MM.1S (cell line): ENCODE measurements at regions not wholly inside any gene's neighbourhood (a gene's known extent, or its start where the extent isn't known, plus 50 kb on each side); places are given as distances from the start of the nearest gene placed in this dataset.

Source experiments
- DNase-seq: peaks from one replicate; pipeline ENCODE4 v3.0.0-alpha.2; 2015
- H2AFZ ChIP-seq: fragments of 300-600 bp; sonication (generic); 2 replicates; pipeline ENCODE4 v1.6.0; 2016; ENCODE audit warnings: antibody characterized with exemption, low read length
- H3F3A ChIP-seq: fragments of 300-600 bp; sonication (generic); 2 replicates; pipeline ENCODE4 v1.6.1; 2016; ENCODE audit warnings: mild to moderate bottlenecking, antibody characterized with exemption, low read length, moderate library complexity, mixed read lengths; ENCODE audit not compliant: insufficient read depth
- H3K27ac ChIP-seq: fragments of 300-600 bp; sonication (generic); 2 replicates; pipeline ENCODE4 v1.5.1; 2016; ENCODE audit warnings: mild to moderate bottlenecking, low read length
- H3K27me3 ChIP-seq: fragments of 300-600 bp; sonication (generic); replicated peaks from 2 replicates; pipeline ENCODE4 v1.6.0; 2016; ENCODE audit warnings: low read length; ENCODE audit not compliant: insufficient read depth
- H3K36me3 ChIP-seq: fragments of 300-600 bp; sonication (generic); replicated peaks from 2 replicates; pipeline ENCODE4 v1.6.1; 2016; ENCODE audit warnings: mild to moderate bottlenecking, low read length, mixed read lengths; ENCODE audit not compliant: insufficient read depth
- H3K4me1 ChIP-seq: fragments of 300-600 bp; sonication (generic); 2 replicates; pipeline ENCODE4 v1.6.1; 2016; ENCODE audit warnings: low read length, mixed read lengths
- H3K4me2 ChIP-seq: fragments of 300-600 bp; sonication (generic); 2 replicates; pipeline ENCODE4 v1.6.0; 2016; ENCODE audit warnings: low read depth, low read length
- H3K4me3 ChIP-seq: fragments of 300-600 bp; sonication (generic); 2 replicates; pipeline ENCODE4 v1.5.1; 2016; ENCODE audit warnings: low read length, mixed read lengths
- H3K79me2 ChIP-seq: fragments of 300-600 bp; sonication (generic); 2 replicates; pipeline ENCODE4 v1.6.1; 2016; ENCODE audit warnings: mixed run types, low read length, mixed read lengths
- H3K9ac ChIP-seq: fragments of 300-600 bp; sonication (generic); 2 replicates; pipeline ENCODE4 v1.6.1; 2016; ENCODE audit warnings: low read length, mixed read lengths
- H3K9me2 ChIP-seq: fragments of 300-600 bp; sonication (generic); replicated peaks from 2 replicates; pipeline ENCODE4 v1.6.1; 2016; ENCODE audit warnings: mild to moderate bottlenecking, low read length, mixed read lengths; ENCODE audit not compliant: insufficient read depth
- H3K9me3 ChIP-seq: fragments of 300-600 bp; sonication (generic); replicated peaks from 2 replicates; pipeline ENCODE4 v1.6.1; 2016; ENCODE audit warnings: mild to moderate bottlenecking, low read length, mixed read lengths; ENCODE audit not compliant: insufficient read depth
- H4K20me1 ChIP-seq: fragments of 300-600 bp; sonication (generic); 2 replicates; pipeline ENCODE4 v1.6.1; 2016; ENCODE audit warnings: mild to moderate bottlenecking, low read length, moderate library complexity, mixed read lengths; ENCODE audit not compliant: insufficient read depth
- EZH2 ChIP-seq: fragments of 300-600 bp; sonication (generic); optimal IDR thresholded peaks from 2 replicates; pipeline ENCODE3; 2017; ENCODE audit warnings: low read depth, mild to moderate bottlenecking, antibody characterized with exemption, low read length, mixed read lengths
- EZH2phosphoT487 ChIP-seq: fragments of 300-600 bp; sonication (generic); IDR thresholded peaks from 2 replicates; pipeline ENCODE4 v1.6.1; 2018; ENCODE audit warnings: antibody characterized with exemption, low read length
- TF ChIP-seq, protein P1 (sequence below): fragments of 300-600 bp; sonication (generic); IDR thresholded peaks from 2 replicates; pipeline ENCODE4 v1.5.1; 2016; ENCODE audit warnings: antibody characterized with exemption, low read length, mixed read lengths

DNA sequence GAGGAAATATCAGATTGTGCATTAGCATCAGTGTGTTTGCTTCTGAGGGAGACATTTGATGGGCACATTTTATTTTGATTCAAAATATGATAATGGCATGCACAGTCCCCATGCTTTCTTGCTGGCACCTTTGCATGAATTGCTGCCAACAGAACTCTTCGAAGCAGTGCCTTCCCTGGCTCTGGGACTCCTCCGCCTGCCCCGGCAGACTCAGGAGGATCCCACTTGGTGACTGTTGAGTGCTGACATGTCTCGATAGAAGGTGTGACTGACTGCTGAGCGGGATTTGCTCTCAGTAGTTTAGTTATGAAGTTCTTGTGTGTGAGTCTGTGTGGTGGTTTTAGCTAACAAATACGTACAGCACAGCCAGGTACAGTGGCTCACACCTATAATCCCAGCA is 239.7 kb downstream of the FGF9 start:
- H3K9ac ChIP-seq = no peak overlapping the region
- H3K4me2 ChIP-seq = no peak overlapping the region
- no peak overlapping the region for H2AFZ ChIP-seq
- H3K4me1 ChIP-seq = no peaks in the 10 kb centered on the region
- no peak for TF ChIP-seq EZH2
- H3K9me3 ChIP-seq = no peaks in the 10 kb centered on the region
- no peaks in the 10 kb centered on the region for H3K36me3 ChIP-seq
- H4K20me1 ChIP-seq = no peaks in the 10 kb centered on the region
- H3K27ac ChIP-seq = no peak overlapping the region
- H3K27me3 ChIP-seq = no peaks in the 10 kb centered on the region
- no peak for DNase-seq
- no peaks in the 10 kb centered on the region for H3K9me2 ChIP-seq
- H3F3A ChIP-seq = no peaks in the 10 kb centered on the region
- no peak overlapping the region for H3K4me3 ChIP-seq
- no peaks in the 10 kb centered on the region for H3K79me2 ChIP-seq

DNA sequence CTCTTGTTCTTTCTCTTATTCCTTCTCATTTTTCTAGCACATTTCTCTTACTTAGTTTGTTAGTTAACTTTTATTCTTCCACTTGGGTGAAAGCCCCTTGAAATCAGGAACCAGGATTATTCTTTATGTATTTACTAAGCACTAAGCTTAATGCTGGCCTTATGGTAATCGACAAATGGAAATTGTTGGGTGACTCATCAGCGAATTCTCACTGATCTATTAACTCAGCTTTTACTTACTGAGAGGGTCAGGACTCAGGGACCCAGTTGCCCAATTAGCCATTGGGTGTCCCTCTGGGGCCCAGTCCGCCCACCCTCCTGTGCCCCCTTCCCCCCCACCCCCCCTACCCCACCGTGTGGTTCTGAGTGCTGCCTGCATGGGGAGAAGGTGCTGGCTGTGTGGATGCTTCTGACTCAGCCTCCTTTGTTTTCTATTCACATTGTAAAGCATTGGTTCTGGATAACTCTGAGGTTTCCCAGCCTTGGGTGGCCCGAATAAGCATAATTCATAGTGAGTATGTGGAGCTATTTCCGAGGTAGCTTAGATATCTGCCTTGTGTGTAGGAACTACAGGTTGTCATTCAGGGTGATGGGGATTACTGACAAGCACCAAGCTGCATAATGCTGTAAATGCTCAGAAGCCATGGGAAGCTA is 240.9 kb downstream of the FGF9 start:
- TF ChIP-seq EZH2 = no peak
- no peak for TF ChIP-seq EZH2phosphoT487
- TF ChIP-seq, protein P1, sequence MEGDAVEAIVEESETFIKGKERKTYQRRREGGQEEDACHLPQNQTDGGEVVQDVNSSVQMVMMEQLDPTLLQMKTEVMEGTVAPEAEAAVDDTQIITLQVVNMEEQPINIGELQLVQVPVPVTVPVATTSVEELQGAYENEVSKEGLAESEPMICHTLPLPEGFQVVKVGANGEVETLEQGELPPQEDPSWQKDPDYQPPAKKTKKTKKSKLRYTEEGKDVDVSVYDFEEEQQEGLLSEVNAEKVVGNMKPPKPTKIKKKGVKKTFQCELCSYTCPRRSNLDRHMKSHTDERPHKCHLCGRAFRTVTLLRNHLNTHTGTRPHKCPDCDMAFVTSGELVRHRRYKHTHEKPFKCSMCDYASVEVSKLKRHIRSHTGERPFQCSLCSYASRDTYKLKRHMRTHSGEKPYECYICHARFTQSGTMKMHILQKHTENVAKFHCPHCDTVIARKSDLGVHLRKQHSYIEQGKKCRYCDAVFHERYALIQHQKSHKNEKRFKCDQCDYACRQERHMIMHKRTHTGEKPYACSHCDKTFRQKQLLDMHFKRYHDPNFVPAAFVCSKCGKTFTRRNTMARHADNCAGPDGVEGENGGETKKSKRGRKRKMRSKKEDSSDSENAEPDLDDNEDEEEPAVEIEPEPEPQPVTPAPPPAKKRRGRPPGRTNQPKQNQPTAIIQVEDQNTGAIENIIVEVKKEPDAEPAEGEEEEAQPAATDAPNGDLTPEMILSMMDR = no peak
- Histone ChIP-seq H3K4me1 (no peaks in the 10 kb centered on the region), H4K20me1 (no peaks in the 10 kb centered on the region), H2AFZ (no peak overlapping the region), H3K4me3 (no peak overlapping the region), H3K4me2 (no peak overlapping the region), H3K9ac (no peak overlapping the region), H3F3A (no peaks in the 10 kb centered on the region), H3K27me3 (no peaks in the 10 kb centered on the region), H3K27ac (no peak overlapping the region), H3K36me3 (no peaks in the 10 kb centered on the region), H3K79me2 (no peaks in the 10 kb centered on the region), H3K9me3 (no peaks in the 10 kb centered on the region), H3K9me2 (no peaks in the 10 kb centered on the region)
- DNase-seq = no peak

GRCh38 chr13:21913010-21913409 is 242.1 kb downstream of the FGF9 start:
- no peak overlapping the region for H3K4me2 ChIP-seq
- H3K9ac ChIP-seq = no peak overlapping the region
- H3K9me2 ChIP-seq = no peaks in the 10 kb centered on the region
- H3K27ac ChIP-seq = no peak overlapping the region
- DNase-seq = no peak
- H3K36me3 ChIP-seq = no peaks in the 10 kb centered on the region
- no peaks in the 10 kb centered on the region for H3F3A ChIP-seq
- no peak overlapping the region for H3K4me3 ChIP-seq
- no peaks in the 10 kb centered on the region for H3K27me3 ChIP-seq
- H2AFZ ChIP-seq = no peak overlapping the region
- no peaks in the 10 kb centered on the region for H3K9me3 ChIP-seq
- TF ChIP-seq EZH2 (no peak), EZH2phosphoT487 (no peak)
- TF ChIP-seq, protein P1 = no peak
- H3K4me1 ChIP-seq = no peaks in the 10 kb centered on the region
- no peaks in the 10 kb centered on the region for H3K79me2 ChIP-seq
- H4K20me1 ChIP-seq = no peaks in the 10 kb centered on the region
